ENCODE measurements at regions not wholly inside any gene's neighbourhood (a gene's known extent, or its start where the extent isn't known, plus 50 kb on each side); places are given as distances from the start of the nearest gene placed in this dataset.

DNA sequence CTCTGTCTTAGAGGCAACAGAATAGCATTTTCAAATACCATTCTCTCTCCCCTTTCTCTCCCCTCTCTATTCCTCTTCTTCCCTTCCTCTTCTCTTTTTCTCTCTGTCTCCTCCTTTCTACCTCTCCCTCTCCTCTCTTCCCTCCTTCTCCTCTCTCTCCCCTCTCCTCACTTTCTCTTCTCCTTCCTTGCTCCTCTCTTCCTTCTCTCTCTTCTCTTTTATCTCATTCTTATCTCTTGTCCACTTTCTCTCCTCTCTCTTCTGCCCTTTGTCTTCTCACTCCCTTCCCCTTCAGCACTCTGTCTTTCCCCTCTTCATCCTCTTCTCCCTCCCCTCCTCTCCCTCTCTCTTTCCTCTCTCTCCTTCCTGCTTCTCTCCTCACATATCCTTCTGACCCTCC is 2265.8 kb upstream of the TENM3 start:
- Histone ChIP-seq H3K36me3 (ENCODE audit: control insufficient read depth in 2 of 2, insufficient read depth in 2 of 2, low read length in 1 of 2) (no peaks in the 10 kb centered on the region), H3K9ac (ENCODE audit: control insufficient read depth, insufficient read depth, low read length) (no peak overlapping the region), H2AFZ (ENCODE audit: control insufficient read depth, low read depth, low read length) (no peak overlapping the region), H3K4me1 (ENCODE audit: control insufficient read depth, insufficient read depth, low read length) (no peaks in the 10 kb centered on the region), H3K4me3 (no peak overlapping the region), H3K79me2 (ENCODE audit: control insufficient read depth, insufficient read depth, low read length) (no peaks in the 10 kb centered on the region), H4K20me1 (ENCODE audit: control insufficient read depth, insufficient read depth) (no peaks in the 10 kb centered on the region), H3K9me3 (replicated peaks; ENCODE audit: control insufficient read depth, insufficient read depth, low read length) (no peaks in the 10 kb centered on the region), H3K27ac (ENCODE audit: control insufficient read depth, insufficient read depth) (no peak overlapping the region), H3K27me3 (replicated peaks in 1 of 2; ENCODE audit: control insufficient read depth in 2 of 2, insufficient read depth in 2 of 2, low read length in 1 of 2) (no peaks in the 10 kb centered on the region), H3K4me2 (ENCODE audit: control insufficient read depth, insufficient read depth) (no peak overlapping the region)
- ChIA-PET SMC1A (ENCODE audit: uncharacterized antibody, unreplicated experiment) (no interaction called here), RAD21 (ENCODE audit: unreplicated experiment) (no interaction called here), POLR2A (no interaction called here), CTCF (no interaction called here)
- in situ Hi-C loops (cut with MboI) (no loop called here), intact Hi-C loops (cut with micrococcal nuclease; ENCODE audit: unreplicated experiment) (no loop called here)
- ATAC-seq, result no peak
- no TSS peak for BruUV-seq (replicated peaks)
- FAIRE-seq, result no peak
- DNase-seq (ENCODE audit: low read depth, low spot score), result no peak
- TF ChIP-seq JUNB (IDR thresholded peaks at IDR 0.05) (no peak), ZNF274 (IDR thresholded peaks at IDR 0.05; ENCODE audit: insufficient read depth, insufficient read length) (no peak), TAF1 (IDR thresholded peaks at IDR 0.05; ENCODE audit: borderline replicate concordance, low read depth, low read length) (no peak), SMAD5 (IDR thresholded peaks at IDR 0.05; ENCODE audit: low read depth) (no peak), CEBPB (IDR thresholded peaks at IDR 0.05; ENCODE audit: borderline replicate concordance in 1 of 2, low read depth in 2 of 2, low read length in 2 of 2) (no peak), ZNF207 (IDR thresholded peaks at IDR 0.05; ENCODE audit: borderline replicate concordance) (no peak), POLR2AphosphoS5 (IDR thresholded peaks at IDR 0.05; ENCODE audit: low read length) (no peak)
- TF ChIP-seq, protein P1, sequence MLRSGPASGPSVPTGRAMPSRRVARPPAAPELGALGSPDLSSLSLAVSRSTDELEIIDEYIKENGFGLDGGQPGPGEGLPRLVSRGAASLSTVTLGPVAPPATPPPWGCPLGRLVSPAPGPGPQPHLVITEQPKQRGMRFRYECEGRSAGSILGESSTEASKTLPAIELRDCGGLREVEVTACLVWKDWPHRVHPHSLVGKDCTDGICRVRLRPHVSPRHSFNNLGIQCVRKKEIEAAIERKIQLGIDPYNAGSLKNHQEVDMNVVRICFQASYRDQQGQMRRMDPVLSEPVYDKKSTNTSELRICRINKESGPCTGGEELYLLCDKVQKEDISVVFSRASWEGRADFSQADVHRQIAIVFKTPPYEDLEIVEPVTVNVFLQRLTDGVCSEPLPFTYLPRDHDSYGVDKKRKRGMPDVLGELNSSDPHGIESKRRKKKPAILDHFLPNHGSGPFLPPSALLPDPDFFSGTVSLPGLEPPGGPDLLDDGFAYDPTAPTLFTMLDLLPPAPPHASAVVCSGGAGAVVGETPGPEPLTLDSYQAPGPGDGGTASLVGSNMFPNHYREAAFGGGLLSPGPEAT (IDR thresholded peaks at IDR 0.05; ENCODE audit: low read depth), result no peak

DNA sequence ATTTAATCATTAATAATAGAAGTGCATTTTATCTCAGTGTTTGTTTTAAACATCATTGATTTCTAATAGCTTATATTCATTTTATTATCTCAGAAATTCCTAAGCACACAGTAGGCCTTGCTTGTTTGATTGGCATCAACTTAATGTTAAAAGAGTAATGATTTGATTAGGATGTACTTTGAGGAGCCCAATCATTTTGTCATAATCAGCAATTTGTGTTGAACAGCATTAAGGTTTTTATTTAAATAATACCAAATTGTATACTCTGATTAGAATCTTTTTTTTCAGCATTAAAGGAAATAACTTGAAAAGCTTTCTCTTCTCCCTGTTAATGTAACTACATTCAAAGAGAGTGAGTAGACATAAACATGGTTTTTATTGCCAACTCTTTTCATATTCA is 2262.0 kb upstream of the TENM3 start:
- FAIRE-seq (no peak), DNase-seq (ENCODE audit: low read depth, low spot score) (no peak), ATAC-seq (no peak)
- intact Hi-C loops (cut with micrococcal nuclease; ENCODE audit: unreplicated experiment) (no loop called here), in situ Hi-C loops (cut with MboI) (no loop called here)
- Histone ChIP-seq H3K9ac (ENCODE audit: control insufficient read depth, insufficient read depth, low read length) (no peak overlapping the region), H2AFZ (ENCODE audit: control insufficient read depth, low read depth, low read length) (no peak overlapping the region), H3K4me2 (ENCODE audit: control insufficient read depth, insufficient read depth) (no peak overlapping the region), H3K27me3 (replicated peaks in 1 of 2; ENCODE audit: control insufficient read depth in 2 of 2, insufficient read depth in 2 of 2, low read length in 1 of 2) (no peaks in the 10 kb centered on the region), H4K20me1 (ENCODE audit: control insufficient read depth, insufficient read depth) (no peaks in the 10 kb centered on the region), H3K9me3 (replicated peaks; ENCODE audit: control insufficient read depth, insufficient read depth, low read length) (no peaks in the 10 kb centered on the region), H3K36me3 (ENCODE audit: control insufficient read depth in 2 of 2, insufficient read depth in 2 of 2, low read length in 1 of 2) (no peaks in the 10 kb centered on the region), H3K27ac (ENCODE audit: control insufficient read depth, insufficient read depth) (no peak overlapping the region), H3K4me1 (ENCODE audit: control insufficient read depth, insufficient read depth, low read length) (no peaks in the 10 kb centered on the region), H3K4me3 (no peak overlapping the region), H3K79me2 (ENCODE audit: control insufficient read depth, insufficient read depth, low read length) (no peaks in the 10 kb centered on the region)
- SMC1A ChIA-PET (ENCODE audit: uncharacterized antibody, unreplicated experiment), result no interaction called here
- RAD21 ChIA-PET (ENCODE audit: unreplicated experiment), result no interaction called here
- TF ChIP-seq DPF2 (IDR thresholded peaks at IDR 0.05), result no peak
- no peak for TF ChIP-seq ESRRA (IDR thresholded peaks at IDR 0.05; ENCODE audit: low read length)
- POLR2A ChIA-PET, result no interaction called here
- CTCF ChIA-PET, result no interaction called here
- no TSS peak for BruUV-seq (replicated peaks)

All from GM12878 (cell line).